ENCODE measurements at regions not wholly inside any gene's neighbourhood (a gene's known extent, or its start where the extent isn't known, plus 50 kb on each side); places are given as distances from the start of the nearest gene placed in this dataset.

GRCh38 chr6:147738099-147738498 lies 229.6 kb downstream of the SAMD5 start:
- Histone ChIP-seq H3K27me3 (no peaks in the 10 kb centered on the region), H3K4me1 (ENCODE audit: control insufficient read depth in 1 of 2, insufficient read depth in 1 of 2, low read depth in 1 of 2, low read length in 1 of 2) (no peaks in the 10 kb centered on the region), H3K4me3 (ENCODE audit: low read depth in 1 of 2, low read length in 1 of 2) (no peak overlapping the region), H3K9me3 (no peaks in the 10 kb centered on the region), H3K27ac (no peak overlapping the region), H3K36me3 (no peaks in the 10 kb centered on the region)
- TF ChIP-seq CTCF (IDR thresholded peaks at IDR 0.05): no peak

GRCh38 chr6:147738516-147739162 lies 230.1 kb downstream of the SAMD5 start:
- Histone ChIP-seq H3K9me3 (no peaks in the 10 kb centered on the region), H3K4me1 (ENCODE audit: control insufficient read depth in 1 of 2, insufficient read depth in 1 of 2, low read depth in 1 of 2, low read length in 1 of 2) (no peaks in the 10 kb centered on the region), H3K4me3 (ENCODE audit: low read depth in 1 of 2, low read length in 1 of 2) (no peak overlapping the region), H3K27me3 (no peaks in the 10 kb centered on the region), H3K36me3 (no peaks in the 10 kb centered on the region), H3K27ac (no peak overlapping the region)
- TF ChIP-seq CTCF (IDR thresholded peaks at IDR 0.05): no peak

- Histone ChIP-seq H3K36me3 (no peaks in the 10 kb centered on the region), H3K27me3 (no peaks in the 10 kb centered on the region), H3K9me3 (no peaks in the 10 kb centered on the region), H3K27ac (no peak overlapping the region), H3K4me1 (ENCODE audit: control insufficient read depth in 1 of 2, insufficient read depth in 1 of 2, low read depth in 1 of 2, low read length in 1 of 2) (no peaks in the 10 kb centered on the region), H3K4me3 (ENCODE audit: low read depth in 1 of 2, low read length in 1 of 2) (no peak overlapping the region)
- no peak for TF ChIP-seq CTCF (IDR thresholded peaks at IDR 0.05)
These were observed 231.8 kb downstream of the SAMD5 start for GRCh38 chr6:147740326-147740725.

GRCh38 chr6:147740916-147741315 lies 232.4 kb downstream of the SAMD5 start:
- no peaks in the 10 kb centered on the region for H3K9me3 ChIP-seq
- TF ChIP-seq CTCF (IDR thresholded peaks at IDR 0.05): no peak
- H3K4me1 ChIP-seq (ENCODE audit: control insufficient read depth in 1 of 2, insufficient read depth in 1 of 2, low read depth in 1 of 2, low read length in 1 of 2): no peaks in the 10 kb centered on the region
- H3K36me3 ChIP-seq: no peaks in the 10 kb centered on the region
- H3K27me3 ChIP-seq: no peaks in the 10 kb centered on the region
- H3K4me3 ChIP-seq (ENCODE audit: low read depth in 1 of 2, low read length in 1 of 2): no peak overlapping the region
- H3K27ac ChIP-seq: no peak overlapping the region

GRCh38 chr6:147741389-147741788 lies 232.9 kb downstream of the SAMD5 start:
- no peaks in the 10 kb centered on the region for H3K9me3 ChIP-seq
- no peaks in the 10 kb centered on the region for H3K4me1 ChIP-seq (ENCODE audit: control insufficient read depth in 1 of 2, insufficient read depth in 1 of 2, low read depth in 1 of 2, low read length in 1 of 2)
- no peaks in the 10 kb centered on the region for H3K27me3 ChIP-seq
- H3K4me3 ChIP-seq (ENCODE audit: low read depth in 1 of 2, low read length in 1 of 2): no peak overlapping the region
- H3K36me3 ChIP-seq: no peaks in the 10 kb centered on the region
- no peak overlapping the region for H3K27ac ChIP-seq
- no peak for TF ChIP-seq CTCF (IDR thresholded peaks at IDR 0.05)

Measured in neutrophil (primary cell).